Karpas-422 (cell line): ENCODE measurements at regions not wholly inside any gene's neighbourhood (a gene's known extent, or its start where the extent isn't known, plus 50 kb on each side); places are given as distances from the start of the nearest gene placed in this dataset.

Experiments
- DNase-seq: peaks from one replicate; pipeline ENCODE4 v3.0.0-alpha.2; 2015
- H2AFZ ChIP-seq: fragments of 200-600 bp; sonication (generic); 2 replicates; pipeline ENCODE4 v1.6.1; 2014; ENCODE audit warnings: antibody characterized with exemption, low read length, mixed read lengths
- H3K27ac ChIP-seq: fragments of 200-600 bp; sonication (generic); 2 replicates; pipeline ENCODE4 v1.5.1; 2014; ENCODE audit warnings: mild to moderate bottlenecking, low read length, moderate library complexity
- H3K27me3 ChIP-seq: fragments of 200-600 bp; sonication (generic); 2 replicates; pipeline ENCODE4 v1.6.1; 2014; ENCODE audit warnings: low read length, mixed read lengths
- H3K36me3 ChIP-seq: fragments of 200-600 bp; sonication (generic); 2 replicates; pipeline ENCODE4 v1.6.1; 2014; ENCODE audit warnings: low read length, mixed read lengths; ENCODE audit not compliant: insufficient read depth
- H3K4me1 ChIP-seq: fragments of 200-600 bp; sonication (generic); 2 replicates; pipeline ENCODE4 v1.6.1; 2014; ENCODE audit warnings: mild to moderate bottlenecking, low read length, mixed read lengths
- H3K4me2 ChIP-seq: fragments of 200-600 bp; sonication (generic); 2 replicates; pipeline ENCODE4 v1.6.1; 2014; ENCODE audit warnings: low read length, low read depth, mild to moderate bottlenecking; ENCODE audit not compliant: poor library complexity, severe bottlenecking
- H3K4me3 ChIP-seq: fragments of 200-600 bp; sonication (generic); 2 replicates; pipeline ENCODE4 v1.5.1; 2014; ENCODE audit warnings: mild to moderate bottlenecking, antibody characterized with exemption, low read length, mixed read lengths
- H3K79me2 ChIP-seq: fragments of 200-600 bp; sonication (generic); 2 replicates; pipeline ENCODE4 v1.6.1; 2014; ENCODE audit warnings: mild to moderate bottlenecking, low read length, mixed read lengths
- H3K9ac ChIP-seq: fragments of 200-600 bp; sonication (generic); 2 replicates; pipeline ENCODE4 v1.6.0; 2014; ENCODE audit warnings: low read length
- H3K9me2 ChIP-seq: fragments of 200-600 bp; sonication (generic), shearing (Covaris generic); replicated peaks from 2 replicates; pipeline ENCODE4 v1.6.0; 2014; ENCODE audit warnings: mild to moderate bottlenecking, low read length, moderate library complexity; ENCODE audit not compliant: insufficient read depth
- H3K9me3 ChIP-seq: fragments of 300-700, 200-600 bp; sonication (generic); 2 replicates; pipeline ENCODE4 v1.6.1; 2014; ENCODE audit warnings: low read length, mixed read lengths
- H4K20me1 ChIP-seq: fragments of 200-600 bp; sonication (generic); 2 replicates; pipeline ENCODE4 v1.6.1; 2014; ENCODE audit warnings: mild to moderate bottlenecking, antibody characterized with exemption, low read length, low read depth; ENCODE audit not compliant: insufficient read depth

- no peaks in the 10 kb centered on the region for H3K79me2 ChIP-seq
- no peaks in the 10 kb centered on the region for H3K27me3 ChIP-seq
- no peak overlapping the region for H3K4me3 ChIP-seq
- no peaks in the 10 kb centered on the region for H3K9me3 ChIP-seq
- no peak overlapping the region for H2AFZ ChIP-seq
- H3K4me2 ChIP-seq = no peak overlapping the region
- H3K27ac ChIP-seq = no peak overlapping the region
- H3K4me1 ChIP-seq = peaks cover 4% of the 10 kb centered on the region; the same call in 1 of the 2 replicates
- DNase-seq = no peak
- no peak overlapping the region for H3K9ac ChIP-seq
- no peaks in the 10 kb centered on the region for H3K36me3 ChIP-seq
- no peaks in the 10 kb centered on the region for H4K20me1 ChIP-seq
- H3K9me2 ChIP-seq = no peaks in the 10 kb centered on the region
Observed at GRCh38 chr9:38288502-38288901, 104.0 kb upstream of the ALDH1B1 start.

GRCh38 chr9:38287420-38287985 lies 105.0 kb upstream of the ALDH1B1 start:
- no peak overlapping the region for H3K4me3 ChIP-seq
- H2AFZ ChIP-seq = no peak overlapping the region

GRCh38 chr9:38286766-38287165 lies 105.7 kb upstream of the ALDH1B1 start:
- H3K79me2 ChIP-seq = no peaks in the 10 kb centered on the region
- H3K9me3 ChIP-seq = no peaks in the 10 kb centered on the region
- H3K4me2 ChIP-seq = no peak overlapping the region
- H3K9ac ChIP-seq = no peak overlapping the region
- H3K36me3 ChIP-seq = no peaks in the 10 kb centered on the region
- H2AFZ ChIP-seq = no peak overlapping the region
- peaks cover 7% of the 10 kb centered on the region for H3K4me1 ChIP-seq
- no peak overlapping the region for H3K27ac ChIP-seq
- H4K20me1 ChIP-seq = no peaks in the 10 kb centered on the region
- no peaks in the 10 kb centered on the region for H3K9me2 ChIP-seq
- H3K4me3 ChIP-seq = no peak overlapping the region
- DNase-seq = no peak
- no peaks in the 10 kb centered on the region for H3K27me3 ChIP-seq

More at GRCh38 chr9:38287420-38287985, 105.0 kb upstream of the ALDH1B1 start:
- Histone ChIP-seq H3K27me3 (no peaks in the 10 kb centered on the region), H3K4me1 (peaks cover 5% of the 10 kb centered on the region; the same call in 1 of the 2 replicates), H4K20me1 (no peaks in the 10 kb centered on the region), H3K9me3 (no peaks in the 10 kb centered on the region), H3K9me2 (no peaks in the 10 kb centered on the region), H3K27ac (no peak overlapping the region), H3K79me2 (no peaks in the 10 kb centered on the region), H3K9ac (no peak overlapping the region), H3K4me2 (no peak overlapping the region), H3K36me3 (no peaks in the 10 kb centered on the region)
- DNase-seq = no peak

GRCh38 chr9:38286357-38286756 lies 106.1 kb upstream of the ALDH1B1 start:
- Histone ChIP-seq H3K9me3 (no peaks in the 10 kb centered on the region), H4K20me1 (no peaks in the 10 kb centered on the region), H3K4me1 (peaks cover 11% of the 10 kb centered on the region), H3K9me2 (no peaks in the 10 kb centered on the region), H2AFZ (no peak overlapping the region), H3K27ac (no peak overlapping the region), H3K9ac (no peak overlapping the region), H3K79me2 (no peaks in the 10 kb centered on the region), H3K4me3 (no peak overlapping the region), H3K36me3 (no peaks in the 10 kb centered on the region), H3K27me3 (no peaks in the 10 kb centered on the region), H3K4me2 (no peak overlapping the region)
- DNase-seq = no peak

GRCh38 chr9:38285236-38285635 lies 107.3 kb upstream of the ALDH1B1 start:
- Histone ChIP-seq H3K9me3 (no peaks in the 10 kb centered on the region), H3K79me2 (no peaks in the 10 kb centered on the region), H3K4me3 (no peak overlapping the region), H3K4me1 (peaks cover 22% of the 10 kb centered on the region), H3K27ac (no peak overlapping the region), H3K4me2 (no peak overlapping the region), H3K9me2 (no peaks in the 10 kb centered on the region), H2AFZ (no peak overlapping the region), H3K9ac (no peak overlapping the region), H4K20me1 (no peaks in the 10 kb centered on the region), H3K27me3 (no peaks in the 10 kb centered on the region), H3K36me3 (no peaks in the 10 kb centered on the region)
- DNase-seq = no peak

- Histone ChIP-seq H3K9me3 (no peaks in the 10 kb centered on the region), H4K20me1 (no peaks in the 10 kb centered on the region), H3K9me2 (no peaks in the 10 kb centered on the region), H3K4me1 (peaks cover 22% of the 10 kb centered on the region), H3K4me3 (no peak overlapping the region), H3K36me3 (no peaks in the 10 kb centered on the region), H3K9ac (no peak overlapping the region), H2AFZ (no peak overlapping the region), H3K27ac (no peak overlapping the region), H3K27me3 (no peaks in the 10 kb centered on the region), H3K79me2 (no peaks in the 10 kb centered on the region), H3K4me2 (no peak overlapping the region)
- DNase-seq = no peak
Observed at GRCh38 chr9:38284588-38285051, 107.9 kb upstream of the ALDH1B1 start.

GRCh38 chr9:38284039-38284575 lies 108.4 kb upstream of the ALDH1B1 start:
- H4K20me1 ChIP-seq = no peaks in the 10 kb centered on the region

GRCh38 chr9:38282756-38283155 lies 109.7 kb upstream of the ALDH1B1 start:
- peaks cover 34% of the 10 kb centered on the region for H3K4me1 ChIP-seq
- no peak overlapping the region for H3K9ac ChIP-seq
- H3K9me3 ChIP-seq = no peaks in the 10 kb centered on the region
- H4K20me1 ChIP-seq = no peaks in the 10 kb centered on the region
- H2AFZ ChIP-seq = no peak overlapping the region
- H3K4me2 ChIP-seq = no peak overlapping the region
- no peaks in the 10 kb centered on the region for H3K79me2 ChIP-seq
- H3K36me3 ChIP-seq = no peaks in the 10 kb centered on the region
- no peak for DNase-seq
- H3K9me2 ChIP-seq = no peaks in the 10 kb centered on the region
- H3K27ac ChIP-seq = no peak overlapping the region
- no peak overlapping the region for H3K4me3 ChIP-seq
- no peaks in the 10 kb centered on the region for H3K27me3 ChIP-seq

More at GRCh38 chr9:38284039-38284575, 108.4 kb upstream of the ALDH1B1 start:
- Histone ChIP-seq H3K36me3 (no peaks in the 10 kb centered on the region), H3K4me3 (no peak overlapping the region), H3K9ac (no peak overlapping the region), H2AFZ (no peak overlapping the region), H3K9me2 (no peaks in the 10 kb centered on the region), H3K9me3 (no peaks in the 10 kb centered on the region), H3K79me2 (no peaks in the 10 kb centered on the region), H3K27me3 (no peaks in the 10 kb centered on the region), H3K27ac (no peak overlapping the region), H3K4me1 (peaks cover 22% of the 10 kb centered on the region), H3K4me2 (no peak overlapping the region)
- DNase-seq = no peak
